ENCODE measurements at regions not wholly inside any gene's neighbourhood (a gene's known extent, or its start where the extent isn't known, plus 50 kb on each side); places are given as distances from the start of the nearest gene placed in this dataset.
A peak's percentile ranks its signal among the peaks of the same experiment; 100 is the strongest.

- in situ Hi-C loops (cut with MboI; ENCODE audit: low pct_unique_long_range_greater_than_20kb, low sequenced_read_pairs, unreplicated experiment) = no loop called here
- peak; percentile 3 for DNase-seq (ENCODE audit: low spot score)
These were observed 993.9 kb upstream of the POU3F3 start for GRCh38 chr2:103860016-103860415.

GRCh38 chr2:103868396-103868795 is 985.5 kb upstream of the POU3F3 start:
- no peak for TF ChIP-seq CTCF (IDR thresholded peaks at IDR 0.05; ENCODE audit: extremely low read depth, insufficient read depth, missing control alignments)
- DNase-seq (ENCODE audit: low spot score) = no peak
- in situ Hi-C loops (cut with MboI; ENCODE audit: low pct_unique_long_range_greater_than_20kb, low sequenced_read_pairs, unreplicated experiment) = no loop called here

More at GRCh38 chr2:103860016-103860415, 993.9 kb upstream of the POU3F3 start:
- TF ChIP-seq CTCF (IDR thresholded peaks at IDR 0.05; ENCODE audit: extremely low read depth, insufficient read depth, missing control alignments) = no peak

- no peak for TF ChIP-seq CTCF (IDR thresholded peaks at IDR 0.05; ENCODE audit: extremely low read depth, insufficient read depth, missing control alignments)
- no peak for DNase-seq (ENCODE audit: low spot score)
- in situ Hi-C loops (cut with MboI; ENCODE audit: low pct_unique_long_range_greater_than_20kb, low sequenced_read_pairs, unreplicated experiment) = no loop called here
These were observed 980.1 kb upstream of the POU3F3 start for GRCh38 chr2:103873716-103874351.

- no peak for DNase-seq (ENCODE audit: low spot score)
- in situ Hi-C loops (cut with MboI; ENCODE audit: low pct_unique_long_range_greater_than_20kb, low sequenced_read_pairs, unreplicated experiment) = no loop called here
- no peak for TF ChIP-seq CTCF (IDR thresholded peaks at IDR 0.05; ENCODE audit: extremely low read depth, insufficient read depth, missing control alignments)
These were observed 978.8 kb upstream of the POU3F3 start for GRCh38 chr2:103875131-103875530.

GRCh38 chr2:103875531-103875930 is 978.4 kb upstream of the POU3F3 start:
- in situ Hi-C loops (cut with MboI; ENCODE audit: low pct_unique_long_range_greater_than_20kb, low sequenced_read_pairs, unreplicated experiment) = no loop called here
- TF ChIP-seq CTCF (IDR thresholded peaks at IDR 0.05; ENCODE audit: extremely low read depth, insufficient read depth, missing control alignments) = no peak

GRCh38 chr2:103876611-103877010 is 977.3 kb upstream of the POU3F3 start:
- in situ Hi-C loops (cut with MboI; ENCODE audit: low pct_unique_long_range_greater_than_20kb, low sequenced_read_pairs, unreplicated experiment) = no loop called here
- no peak for TF ChIP-seq CTCF (IDR thresholded peaks at IDR 0.05; ENCODE audit: extremely low read depth, insufficient read depth, missing control alignments)
- DNase-seq (ENCODE audit: low spot score) = no peak

More at GRCh38 chr2:103875531-103875930, 978.4 kb upstream of the POU3F3 start:
- no peak for DNase-seq (ENCODE audit: low spot score)
